ENCODE measurements at regions not wholly inside any gene's neighbourhood (a gene's known extent, or its start where the extent isn't known, plus 50 kb on each side); places are given as distances from the start of the nearest gene placed in this dataset.

GRCh38 chr15:95799286-95800200 lies 531.0 kb upstream of the NR2F2 start:
- TF ChIP-seq CTCF (IDR thresholded peaks at IDR 0.05; ENCODE audit: low read length) = no peak
- TF ChIP-seq EZH2 (IDR thresholded peaks at IDR 0.05; ENCODE audit: borderline replicate concordance, low read length) = no peak
